ENCODE measurements at regions not wholly inside any gene's neighbourhood (a gene's known extent, or its start where the extent isn't known, plus 50 kb on each side); places are given as distances from the start of the nearest gene placed in this dataset.

DNA sequence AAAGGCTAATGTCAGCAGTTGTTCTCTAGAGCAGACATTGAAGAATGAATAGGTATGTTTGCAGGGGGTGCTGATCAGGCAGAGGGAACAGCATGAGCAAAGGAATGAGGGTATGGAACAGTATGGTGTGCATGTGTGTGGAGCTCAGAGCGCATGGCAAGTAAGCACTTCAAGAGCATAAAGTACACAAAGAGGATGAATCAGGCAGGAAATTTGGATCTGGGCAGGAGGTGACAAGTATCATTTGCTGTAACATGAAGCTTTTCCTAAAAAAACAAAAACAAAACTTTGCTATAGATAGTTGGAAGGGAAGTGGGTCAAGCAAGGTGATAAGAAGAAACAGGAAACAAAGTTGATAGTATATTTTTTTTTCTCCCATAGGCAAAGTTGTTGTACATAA is 746.8 kb downstream of the HDGFL1 start:
- no peak overlapping the region for H2BK12ac ChIP-seq (ENCODE audit: insufficient read length, low read depth, low read length)
- no peaks in the 10 kb centered on the region for H3K4me1 ChIP-seq (ENCODE audit: insufficient read depth, low read length)
- H3K27me3 ChIP-seq (ENCODE audit: insufficient read depth, low read length), result no peaks in the 10 kb centered on the region
- no peaks in the 10 kb centered on the region for H3K27me3 Mint-ChIP-seq (ENCODE audit: low read depth)
- TF ChIP-seq, protein P1, sequence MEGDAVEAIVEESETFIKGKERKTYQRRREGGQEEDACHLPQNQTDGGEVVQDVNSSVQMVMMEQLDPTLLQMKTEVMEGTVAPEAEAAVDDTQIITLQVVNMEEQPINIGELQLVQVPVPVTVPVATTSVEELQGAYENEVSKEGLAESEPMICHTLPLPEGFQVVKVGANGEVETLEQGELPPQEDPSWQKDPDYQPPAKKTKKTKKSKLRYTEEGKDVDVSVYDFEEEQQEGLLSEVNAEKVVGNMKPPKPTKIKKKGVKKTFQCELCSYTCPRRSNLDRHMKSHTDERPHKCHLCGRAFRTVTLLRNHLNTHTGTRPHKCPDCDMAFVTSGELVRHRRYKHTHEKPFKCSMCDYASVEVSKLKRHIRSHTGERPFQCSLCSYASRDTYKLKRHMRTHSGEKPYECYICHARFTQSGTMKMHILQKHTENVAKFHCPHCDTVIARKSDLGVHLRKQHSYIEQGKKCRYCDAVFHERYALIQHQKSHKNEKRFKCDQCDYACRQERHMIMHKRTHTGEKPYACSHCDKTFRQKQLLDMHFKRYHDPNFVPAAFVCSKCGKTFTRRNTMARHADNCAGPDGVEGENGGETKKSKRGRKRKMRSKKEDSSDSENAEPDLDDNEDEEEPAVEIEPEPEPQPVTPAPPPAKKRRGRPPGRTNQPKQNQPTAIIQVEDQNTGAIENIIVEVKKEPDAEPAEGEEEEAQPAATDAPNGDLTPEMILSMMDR (conservative IDR thresholded peaks at IDR 0.05), result no peak
- no peak overlapping the region for H4K91ac ChIP-seq (ENCODE audit: insufficient read length, low read depth, low read length)
- DNase-seq, result no peak
- no CpG with 5 or more reads among the region's 1 CpG for WGBS (ENCODE audit: extremely low coverage, insufficient read length, low lambda C conversion rate)
- H3K36me3 Mint-ChIP-seq (ENCODE audit: insufficient read depth in 1 of 3, low read depth in 3 of 3), result no peaks in the 10 kb centered on the region
- H3K4me2 ChIP-seq (ENCODE audit: insufficient read depth, insufficient read length, low read length), result no peak overlapping the region
- H3K4ac ChIP-seq (ENCODE audit: low read depth, low read length), result no peak overlapping the region
- no peak overlapping the region for H3K18ac ChIP-seq (ENCODE audit: insufficient read length, low read depth, low read length)
- no peak overlapping the region for H2BK20ac ChIP-seq (ENCODE audit: low read depth, low read length, poor library complexity, severe bottlenecking)
- H3K9me3 ChIP-seq (ENCODE audit: control insufficient read depth, low read depth, low read length), result no peaks in the 10 kb centered on the region
- H3K9ac ChIP-seq (ENCODE audit: extremely low read depth, insufficient read length, low read length), result no peak overlapping the region
- H4K8ac ChIP-seq (replicated peaks; ENCODE audit: insufficient read length, low read depth, low read length), result no peak overlapping the region
- no peaks in the 10 kb centered on the region for H3K79me2 ChIP-seq (ENCODE audit: insufficient read depth, low read length)
- H3K4me1 Mint-ChIP-seq, result peaks cover 6% of the 10 kb centered on the region in 2 experiments
- H3K56ac ChIP-seq (ENCODE audit: insufficient read length, low read depth, low read length), result no peak overlapping the region
- H3K4me3 Mint-ChIP-seq, result no peak overlapping the region
- H2AK5ac ChIP-seq (ENCODE audit: insufficient read length, low read length), result no peak overlapping the region
- H3K23me2 ChIP-seq (ENCODE audit: insufficient read length, low read depth, low read length, poor library complexity, severe bottlenecking), result no peaks in the 10 kb centered on the region
- H3K27ac Mint-ChIP-seq, result no peak overlapping the region
- H3T11ph ChIP-seq (ENCODE audit: low read length), result no peak overlapping the region
- H2AFZ ChIP-seq (ENCODE audit: low read length), result no peak overlapping the region
- no peak overlapping the region for H3K27ac ChIP-seq (ENCODE audit: insufficient read length, low read depth, low read length)
- H3K14ac ChIP-seq (ENCODE audit: insufficient read depth, low read length), result no peak overlapping the region
- no peaks in the 10 kb centered on the region for H4K20me1 ChIP-seq (ENCODE audit: control insufficient read depth, insufficient read depth, insufficient read length)
- H2BK5ac ChIP-seq (ENCODE audit: insufficient read length, low read length), result no peak overlapping the region
- no peak overlapping the region for H3K23ac ChIP-seq (ENCODE audit: insufficient read length, low read depth, low read length)
- no peak overlapping the region for H2BK15ac ChIP-seq (ENCODE audit: low read depth, low read length)
- H2BK120ac ChIP-seq (ENCODE audit: low read depth, low read length, poor library complexity, severe bottlenecking), result no peak overlapping the region
- H3K9me3 Mint-ChIP-seq, result no peaks in the 10 kb centered on the region; a peak in 1 of 5 replicates
- H4K5ac ChIP-seq (ENCODE audit: insufficient read length, low read depth, low read length), result no peak overlapping the region
- no peaks in the 10 kb centered on the region for H3K79me1 ChIP-seq (ENCODE audit: insufficient read depth, low read depth, low read length, poor library complexity, severe bottlenecking)
